MCF 10A (cell line): ENCODE measurements at regions not wholly inside any gene's neighbourhood (a gene's known extent, or its start where the extent isn't known, plus 50 kb on each side); places are given as distances from the start of the nearest gene placed in this dataset.

Experiments used
- BruUV-seq: library from RNA; stranded (reverse); fragments of 400-500 nt; replicated peaks from 2 replicates; lab custom pipeline; 2021; lab: Mats Ljungman, UMichigan
- CTCF ChIA-PET: fragments of 300-600 bp; sonication (Branson Sonifier 250); formaldehyde crosslinking; extraction: SDS; loops from one replicate; lab custom pipeline; 2021; ENCODE audit warnings: antibody characterized with exemption, inconsistent platforms; lab: Yijun Ruan, JAX
- POLR2A ChIA-PET: fragments of 300-600, 350-650 bp; sonication (Branson Sonifier 250); formaldehyde crosslinking; extraction: SDS; loops from one replicate; lab custom pipeline; 2020; ENCODE audit warnings: antibody characterized with exemption, inconsistent platforms; lab: Yijun Ruan, JAX
- DNase-seq: peaks from one replicate; pipeline ENCODE4 v3.0.0-alpha.2; 2018; ENCODE audit not compliant: unreplicated experiment
- H3K27ac Mint-ChIP-seq: one replicate; pipeline ENCODE4 v1.8.0; 2022; ENCODE audit warnings: mild to moderate bottlenecking, low read depth, mixed read lengths; ENCODE audit not compliant: unreplicated experiment
- H3K27me3 Mint-ChIP-seq: one replicate; pipeline ENCODE4 v1.8.0; 2022; ENCODE audit warnings: mixed read lengths; ENCODE audit not compliant: insufficient read depth, unreplicated experiment
- H3K36me3 Mint-ChIP-seq: one replicate; pipeline ENCODE4 v1.8.0; 2022; ENCODE audit warnings: mild to moderate bottlenecking, moderate library complexity, mixed read lengths; ENCODE audit not compliant: insufficient read depth, unreplicated experiment
- H3K4me1 Mint-ChIP-seq: one replicate; pipeline ENCODE4 v1.8.0; 2022; ENCODE audit warnings: mixed read lengths; ENCODE audit not compliant: insufficient read depth, unreplicated experiment
- H3K4me3 Mint-ChIP-seq: one replicate; pipeline ENCODE4 v1.8.0; 2022; ENCODE audit warnings: mild to moderate bottlenecking, moderate library complexity, mixed read lengths; ENCODE audit not compliant: unreplicated experiment
- H3K9me3 Mint-ChIP-seq: one replicate; pipeline ENCODE4 v1.8.0; 2022; ENCODE audit warnings: mixed read lengths; ENCODE audit not compliant: unreplicated experiment
- CTCF ChIP-seq: fragments of 200-600 bp; IDR thresholded peaks from one replicate; pipeline ENCODE4 v1.8.0; 2022; ENCODE audit warnings: antibody characterized with exemption, mild to moderate bottlenecking; ENCODE audit not compliant: unreplicated experiment
- intact Hi-C: fragments of 100-400 bp; cut with micrococcal nuclease; formaldehyde crosslinking; loops from 2 replicates; pipeline ENCODE4 v1.14.1; 2022

- Mint-ChIP-seq H3K36me3 (peaks cover 2% of the 10 kb centered on the region), H3K27ac (no peak overlapping the region), H3K9me3 (no peaks in the 10 kb centered on the region), H3K27me3 (no peaks in the 10 kb centered on the region), H3K4me1 (no peaks in the 10 kb centered on the region), H3K4me3 (no peak overlapping the region)
- ChIA-PET POLR2A (no interaction called here), CTCF (interaction anchor here (1.0 to 1.4 kb wide), 2 partner anchors 10 to 11 kb away, joined by 3 to 4 read pairs; no protein-coding TSS in a partner anchor)
- no peak for DNase-seq
- TF ChIP-seq CTCF: no peak
- intact Hi-C loops: no loop called here
- no TSS peak for BruUV-seq
These were observed 69.4 kb downstream of the RWDD4 start for GRCh38 chr4:183589461-183590099.
